Panc1 (cell line): ENCODE measurements at regions not wholly inside any gene's neighbourhood (a gene's known extent, or its start where the extent isn't known, plus 50 kb on each side); places are given as distances from the start of the nearest gene placed in this dataset.

ENCODE experiments used
- ATAC-seq: fragments of 200-7000 bp; cut with Tn5 transposase; 2 replicates; pipeline ENCODE4 v1.9.1; 2020; ENCODE audit warnings: mild to moderate bottlenecking, moderate library complexity
- BruUV-seq: library from RNA; stranded (reverse); fragments of 400-500 nt; replicated peaks from 2 replicates; lab custom pipeline; 2021; lab: Mats Ljungman, UMichigan
- CTCF ChIA-PET: fragments of 300-600 bp; sonication (Branson Sonifier 250); formaldehyde crosslinking; loops from one replicate; lab custom pipeline; 2022; ENCODE audit warnings: antibody characterized with exemption; lab: Charles Lee
- POLR2A ChIA-PET: fragments of 300-600 bp; sonication (Branson Sonifier 250); formaldehyde crosslinking; loops from one replicate; lab custom pipeline; 2022; ENCODE audit warnings: antibody characterized with exemption; lab: Charles Lee
- DNase-seq: peaks from one replicate; pipeline ENCODE4 v3.0.0-alpha.2; 2010; ENCODE audit warnings: low read depth, low spot score
- H3K27ac ChIP-seq: 2 replicates; pipeline ENCODE4 v1.5.1; 2011; ENCODE audit warnings: mild to moderate bottlenecking, low read length, inconsistent platforms
- H3K27me3 ChIP-seq: fragments of 200-500 bp; sonication (Bioruptor generic); 2 replicates; pipeline ENCODE4 v1.6.0; 2014; ENCODE audit warnings: low read length, inconsistent platforms; ENCODE audit not compliant: control insufficient read depth, insufficient read depth
- H3K36me3 ChIP-seq: fragments of 200-500 bp; sonication (Bioruptor generic); 2 replicates; pipeline ENCODE4 v1.5.1; 2014; ENCODE audit warnings: inconsistent platforms, mild to moderate bottlenecking, low read length, moderate library complexity; ENCODE audit not compliant: control insufficient read depth, insufficient read depth
- H3K4me1 ChIP-seq: 2 replicates; pipeline ENCODE4 v1.5.1; 2011; ENCODE audit warnings: inconsistent platforms, mild to moderate bottlenecking, low read length, moderate library complexity; ENCODE audit not compliant: control insufficient read depth, insufficient read depth
- H3K4me3 ChIP-seq, 2 experiments: 2 replicates each; pipeline ENCODE4 v1.5.1; 2011 to 2012; ENCODE audit warnings: low read depth in 2 of 2, low read length in 2 of 2, mild to moderate bottlenecking in 2 of 2, inconsistent platforms in 1 of 2, moderate library complexity in 1 of 2
- H3K9me3 ChIP-seq: fragments of 200-500 bp; sonication (Bioruptor generic); 2 replicates; pipeline ENCODE4 v1.5.1; 2014; ENCODE audit warnings: low read depth, mild to moderate bottlenecking, inconsistent platforms, low read length, moderate library complexity; ENCODE audit not compliant: control insufficient read depth, insufficient read depth
- CTCF ChIP-seq: fragments of 450-650 bp; IDR thresholded peaks from 2 replicates; pipeline ENCODE4 v1.5.1; 2017; ENCODE audit warnings: mild to moderate bottlenecking
- POLR2AphosphoS5 ChIP-seq: IDR thresholded peaks from 2 replicates; pipeline ENCODE4 v1.6.1; 2012; ENCODE audit warnings: mild to moderate bottlenecking, low read depth, low read length, moderate library complexity
- SIN3A ChIP-seq: IDR thresholded peaks from 2 replicates; pipeline ENCODE4 v1.6.1; 2012; ENCODE audit warnings: low read depth, mild to moderate bottlenecking, low read length, moderate library complexity, borderline replicate concordance; ENCODE audit not compliant: insufficient read depth
- TCF7L2 ChIP-seq: IDR thresholded peaks from 2 replicates; pipeline ENCODE4 v1.6.1; 2011; ENCODE audit warnings: mild to moderate bottlenecking, low read depth, low read length, inconsistent platforms
- in situ Hi-C: cut with HindIII; loops from 2 replicates; pipeline ENCODE4 v1.10.0; 2016; ENCODE audit warnings: low sequenced_read_pairs, low pct_unique_long_range_greater_than_20kb
- intact Hi-C: fragments of 100-400 bp; cut with micrococcal nuclease; formaldehyde crosslinking; loops from one replicate; pipeline ENCODE4 v1.10.0; 2022; ENCODE audit not compliant: unreplicated experiment
- TF ChIP-seq, protein P1 (sequence below), 2 experiments: IDR thresholded peaks; 2 replicates each; pipeline ENCODE4 v1.6.1; 2011 to 2012; ENCODE audit warnings: low read depth in 2 of 2, control low read depth in 1 of 2, low read length in 1 of 2, mild to moderate bottlenecking in 1 of 2, moderate library complexity in 1 of 2; ENCODE audit not compliant: insufficient read depth in 1 of 2

- H3K36me3 ChIP-seq = no peaks in the 10 kb centered on the region
- ChIA-PET POLR2A (no interaction called here), CTCF (interaction anchor here (0.6 kb wide), 1 partner anchor 489 kb away, joined by 3 read pairs; no protein-coding TSS in a partner anchor)
- H3K9me3 ChIP-seq = no peaks in the 10 kb centered on the region
- H3K27ac ChIP-seq = no peak overlapping the region
- in situ Hi-C loops (no loop called here), intact Hi-C loops (no loop called here)
- no peak for TF ChIP-seq TCF7L2
- TF ChIP-seq POLR2AphosphoS5 = no peak
- TF ChIP-seq, protein P1, sequence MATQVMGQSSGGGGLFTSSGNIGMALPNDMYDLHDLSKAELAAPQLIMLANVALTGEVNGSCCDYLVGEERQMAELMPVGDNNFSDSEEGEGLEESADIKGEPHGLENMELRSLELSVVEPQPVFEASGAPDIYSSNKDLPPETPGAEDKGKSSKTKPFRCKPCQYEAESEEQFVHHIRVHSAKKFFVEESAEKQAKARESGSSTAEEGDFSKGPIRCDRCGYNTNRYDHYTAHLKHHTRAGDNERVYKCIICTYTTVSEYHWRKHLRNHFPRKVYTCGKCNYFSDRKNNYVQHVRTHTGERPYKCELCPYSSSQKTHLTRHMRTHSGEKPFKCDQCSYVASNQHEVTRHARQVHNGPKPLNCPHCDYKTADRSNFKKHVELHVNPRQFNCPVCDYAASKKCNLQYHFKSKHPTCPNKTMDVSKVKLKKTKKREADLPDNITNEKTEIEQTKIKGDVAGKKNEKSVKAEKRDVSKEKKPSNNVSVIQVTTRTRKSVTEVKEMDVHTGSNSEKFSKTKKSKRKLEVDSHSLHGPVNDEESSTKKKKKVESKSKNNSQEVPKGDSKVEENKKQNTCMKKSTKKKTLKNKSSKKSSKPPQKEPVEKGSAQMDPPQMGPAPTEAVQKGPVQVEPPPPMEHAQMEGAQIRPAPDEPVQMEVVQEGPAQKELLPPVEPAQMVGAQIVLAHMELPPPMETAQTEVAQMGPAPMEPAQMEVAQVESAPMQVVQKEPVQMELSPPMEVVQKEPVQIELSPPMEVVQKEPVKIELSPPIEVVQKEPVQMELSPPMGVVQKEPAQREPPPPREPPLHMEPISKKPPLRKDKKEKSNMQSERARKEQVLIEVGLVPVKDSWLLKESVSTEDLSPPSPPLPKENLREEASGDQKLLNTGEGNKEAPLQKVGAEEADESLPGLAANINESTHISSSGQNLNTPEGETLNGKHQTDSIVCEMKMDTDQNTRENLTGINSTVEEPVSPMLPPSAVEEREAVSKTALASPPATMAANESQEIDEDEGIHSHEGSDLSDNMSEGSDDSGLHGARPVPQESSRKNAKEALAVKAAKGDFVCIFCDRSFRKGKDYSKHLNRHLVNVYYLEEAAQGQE (IDR thresholded peaks at IDR 0.05; ENCODE audit: insufficient read depth in 1 of 2, low read depth in 2 of 2, low read length in 1 of 2) = no peak
- no peak for TF ChIP-seq SIN3A
- no peak for TF ChIP-seq CTCF
- no peaks in the 10 kb centered on the region for H3K4me1 ChIP-seq
- BruUV-seq = no TSS peak
- H3K4me3 ChIP-seq = no peak overlapping the region
- no peak for ATAC-seq
- H3K27me3 ChIP-seq = no peaks in the 10 kb centered on the region; the same call in none of the 2 replicates
- DNase-seq = no peak
Observed at GRCh38 chr22:22429369-22430108, 79.0 kb downstream of the ZNF280B start.

- BruUV-seq = no TSS peak
- H3K36me3 ChIP-seq = no peaks in the 10 kb centered on the region
- H3K4me3 ChIP-seq = no peak overlapping the region
- DNase-seq (no peak), ATAC-seq (no peak)
- intact Hi-C loops (no loop called here), in situ Hi-C loops (no loop called here)
- no peaks in the 10 kb centered on the region; the same call in none of the 2 replicates for H3K27me3 ChIP-seq
- ChIA-PET POLR2A (no interaction called here), CTCF (interaction anchor here (0.6 kb wide), 1 partner anchor 489 kb away, joined by 3 read pairs; no protein-coding TSS in a partner anchor)
- H3K27ac ChIP-seq = no peak overlapping the region
- H3K9me3 ChIP-seq = no peaks in the 10 kb centered on the region
- no peaks in the 10 kb centered on the region for H3K4me1 ChIP-seq
- TF ChIP-seq, protein P1 (IDR thresholded peaks at IDR 0.05; ENCODE audit: insufficient read depth in 1 of 2, low read depth in 2 of 2, low read length in 1 of 2) = no peak
- TF ChIP-seq SIN3A (no peak), CTCF (no peak), TCF7L2 (no peak), POLR2AphosphoS5 (no peak)
Observed at GRCh38 chr22:22430111-22430820, 78.3 kb downstream of the ZNF280B start.
